ENCODE measurements at regions not wholly inside any gene's neighbourhood (a gene's known extent, or its start where the extent isn't known, plus 50 kb on each side); places are given as distances from the start of the nearest gene placed in this dataset.
A peak's percentile ranks its signal among the peaks of the same experiment; 100 is the strongest.

DNA sequence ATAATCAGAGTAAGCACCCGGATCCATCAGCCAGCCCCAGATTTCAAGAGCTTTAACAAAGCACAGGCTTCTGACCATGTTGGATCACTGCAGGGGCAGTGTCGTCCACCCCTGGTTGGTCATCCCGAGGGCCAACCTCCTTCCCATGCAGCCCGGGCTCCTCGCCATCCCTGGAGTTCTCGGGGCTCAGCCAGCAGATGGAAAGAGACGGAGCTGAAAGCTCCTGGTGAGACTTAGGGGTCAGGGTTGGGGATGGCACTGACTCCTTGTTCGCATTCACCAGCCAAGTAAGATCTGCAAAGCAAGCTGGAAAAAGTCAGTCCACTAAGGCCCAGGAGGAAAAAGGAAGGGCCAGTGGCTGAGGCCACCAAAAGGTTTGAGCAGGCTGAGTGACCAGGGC, 888.9 kb downstream of the BRD1 start:
- in situ Hi-C loops (cut with MboI; ENCODE audit: low pct_unique_long_range_greater_than_20kb in 2 of 9, low sequenced_read_pairs in 9 of 9, unreplicated experiment in 9 of 9) = loop anchor here in 1 of 9 experiments (25.0 kb wide), 1 partner anchor 349 kb away; no protein-coding TSS in a partner anchor
- ATAC-seq (replicated peaks in 6 of 8) = no peak
- Histone ChIP-seq H3K27ac (no peak overlapping the region), H3K4me3 (no peak overlapping the region), H3K4me1 (replicated peaks in 1 of 2) (no peaks in the 10 kb centered on the region)
- 0 to 92% (median 36%) methylated on average over 1 to 7 of the region's 8 CpGs; no CpG with 5 or more reads in 4 of the 10 experiments for WGBS, 10 experiments

GRCh38 chr22:48937032-48937639, 890.5 kb downstream of the BRD1 start:
- peak in 1 of 8 experiments; percentile 41 for ATAC-seq (replicated peaks in 6 of 8)
- Histone ChIP-seq H3K4me1 (replicated peaks in 1 of 2) (no peaks in the 10 kb centered on the region), H3K4me3 (no peak overlapping the region), H3K27ac (no peak overlapping the region)
- in situ Hi-C loops (cut with MboI; ENCODE audit: low pct_unique_long_range_greater_than_20kb in 2 of 9, low sequenced_read_pairs in 9 of 9, unreplicated experiment in 9 of 9) = loop anchor here in 1 of 9 experiments (25.0 kb wide), 1 partner anchor 350 kb away; no protein-coding TSS in a partner anchor
- WGBS, 10 experiments = 0 to 79% (median 38%) methylated on average over 1 to 10 of the region's 12 CpGs

DNA sequence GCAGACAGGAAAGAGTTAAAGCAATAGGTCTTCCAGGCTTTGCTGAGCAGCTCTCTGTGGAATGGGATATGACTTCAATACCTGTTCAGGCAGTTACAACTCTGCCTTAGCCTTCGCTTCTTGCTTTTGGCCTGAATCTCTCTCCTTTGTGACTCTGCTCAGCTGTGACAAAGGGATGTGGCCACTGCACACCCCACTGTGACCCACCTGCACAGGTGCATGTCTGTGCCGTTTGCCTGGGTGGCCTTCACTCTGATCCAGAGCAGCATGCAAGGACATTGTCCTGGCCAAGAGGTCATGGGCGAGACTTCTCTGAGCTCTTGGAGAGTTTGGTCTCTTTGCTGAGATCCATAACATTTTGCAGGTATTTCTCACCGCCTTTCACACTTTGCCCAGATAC, 891.3 kb downstream of the BRD1 start:
- H3K27ac ChIP-seq = no peak overlapping the region
- no peaks in the 10 kb centered on the region for H3K4me1 ChIP-seq (replicated peaks in 1 of 2)
- no peak for ATAC-seq (replicated peaks in 6 of 8)
- WGBS, 10 experiments = 0 to 91% (median 38%) methylated on average over 1 to 4 of the region's 4 CpGs
- no peak overlapping the region for H3K4me3 ChIP-seq
- in situ Hi-C loops (cut with MboI; ENCODE audit: low pct_unique_long_range_greater_than_20kb in 2 of 9, low sequenced_read_pairs in 9 of 9, unreplicated experiment in 9 of 9) = loop anchor here in 1 of 9 experiments (25.0 kb wide), 1 partner anchor 351 kb away; no protein-coding TSS in a partner anchor

DNA sequence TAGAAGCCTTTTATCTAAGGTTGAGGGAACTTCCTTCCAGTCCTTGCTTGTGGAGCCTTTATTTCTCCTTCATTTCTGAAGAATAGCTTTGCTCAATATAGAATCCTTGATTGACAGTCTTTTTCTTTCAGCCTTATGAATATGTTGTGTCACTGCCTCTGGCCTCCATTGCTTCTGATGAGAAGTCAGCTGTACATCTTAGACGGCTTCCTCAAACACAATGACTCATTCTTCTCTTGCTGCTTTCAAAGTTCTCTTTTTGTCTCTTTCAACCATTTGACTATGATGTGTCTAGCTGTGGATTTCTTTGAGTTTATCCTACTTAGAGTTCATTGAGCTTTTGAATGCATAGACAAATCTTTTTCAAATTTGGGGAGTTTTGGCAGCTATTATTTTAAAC, 893.2 kb downstream of the BRD1 start:
- WGBS, 10 experiments = 0 to 100% (median 33%) methylated on average over 1 of the region's 1 CpG; no CpG with 5 or more reads in 1 of the 10 experiments
- in situ Hi-C loops (cut with MboI; ENCODE audit: low pct_unique_long_range_greater_than_20kb in 2 of 9, low sequenced_read_pairs in 9 of 9, unreplicated experiment in 9 of 9) = loop anchor here in 1 of 9 experiments (25.0 kb wide), 1 partner anchor 353 kb away; no protein-coding TSS in a partner anchor
- H3K27ac ChIP-seq = no peak overlapping the region
- no peak overlapping the region for H3K4me3 ChIP-seq
- no peak for ATAC-seq (replicated peaks in 6 of 8)
- H3K4me1 ChIP-seq (replicated peaks in 1 of 2) = no peaks in the 10 kb centered on the region

DNA sequence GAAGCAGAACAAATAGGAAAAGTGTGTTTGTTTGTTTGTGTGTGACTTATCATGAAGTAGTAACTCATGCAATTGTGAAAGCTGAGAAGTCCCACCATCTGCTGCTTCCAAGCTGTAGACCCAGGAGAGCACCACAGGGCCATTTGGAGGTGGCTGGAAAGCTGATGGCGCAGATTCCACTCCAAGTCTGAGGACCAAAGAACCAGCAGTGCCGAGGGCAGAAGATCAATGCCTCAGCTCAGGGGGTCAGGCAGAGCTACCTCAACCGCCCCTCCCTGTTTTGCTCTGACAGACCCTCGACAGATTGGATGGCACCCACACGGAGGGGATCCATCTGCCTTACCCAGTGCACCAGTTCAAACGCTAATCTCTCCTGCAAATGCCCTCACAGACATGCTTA, 896.2 kb downstream of the BRD1 start:
- WGBS, 10 experiments = 10 to 100% (median 50%) methylated on average over 1 to 6 of the region's 6 CpGs; no CpG with 5 or more reads in 3 of the 10 experiments
- in situ Hi-C loops (cut with MboI; ENCODE audit: low pct_unique_long_range_greater_than_20kb in 2 of 9, low sequenced_read_pairs in 9 of 9, unreplicated experiment in 9 of 9) = loop anchor here in 1 of 9 experiments (25.0 kb wide), 1 partner anchor 356 kb away; no protein-coding TSS in a partner anchor
- ATAC-seq (replicated peaks in 6 of 8) = no peak
- no peak overlapping the region for H3K27ac ChIP-seq
- no peak overlapping the region for H3K4me3 ChIP-seq
- no peaks in the 10 kb centered on the region for H3K4me1 ChIP-seq (replicated peaks in 1 of 2)

DNA sequence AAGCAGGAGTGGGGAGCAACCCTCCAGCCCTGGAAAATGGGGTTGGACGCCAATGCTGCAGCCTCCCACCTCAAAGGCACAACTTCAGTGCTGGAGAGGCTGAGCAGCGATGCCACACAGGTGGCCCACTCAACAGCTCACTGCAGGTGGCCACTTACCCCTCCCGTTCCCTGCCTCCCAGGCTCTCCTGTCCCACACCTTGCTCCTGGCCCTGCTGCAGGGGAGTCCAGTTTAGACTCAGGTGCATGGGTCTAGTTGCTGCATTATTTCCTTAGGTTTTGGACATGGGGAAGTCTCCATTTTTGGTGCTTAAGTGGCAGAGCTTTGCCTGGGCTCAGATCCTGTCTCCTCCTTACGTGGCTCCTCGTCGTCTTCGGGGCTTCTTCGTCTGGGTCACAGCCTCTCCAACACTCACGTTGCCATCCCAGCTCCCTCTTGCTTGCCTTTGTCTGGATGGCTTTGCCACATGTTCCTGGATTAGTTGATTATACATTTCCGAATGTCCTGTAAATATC, 898.3 kb downstream of the BRD1 start:
- no peak for ATAC-seq (replicated peaks in 6 of 8)
- in situ Hi-C loops (cut with MboI; ENCODE audit: low pct_unique_long_range_greater_than_20kb in 2 of 9, low sequenced_read_pairs in 9 of 9, unreplicated experiment in 9 of 9) = loop anchor here in 1 of 9 experiments (25.0 kb wide), 1 partner anchor 358 kb away; no protein-coding TSS in a partner anchor
- Histone ChIP-seq H3K27ac (no peak overlapping the region), H3K4me3 (no peak overlapping the region), H3K4me1 (replicated peaks in 1 of 2) (no peaks in the 10 kb centered on the region)
- 0 to 58% (median 31%) methylated on average over 1 to 6 of the region's 10 CpGs; no CpG with 5 or more reads in 5 of the 10 experiments for WGBS, 10 experiments

GRCh38 chr22:48927591-48927990, 900.1 kb downstream of the BRD1 start:
- no peak overlapping the region for H3K4me3 ChIP-seq
- no peak for ATAC-seq (replicated peaks in 6 of 8)
- no peak overlapping the region for H3K27ac ChIP-seq
- H3K4me1 ChIP-seq (replicated peaks in 1 of 2) = no peaks in the 10 kb centered on the region
- in situ Hi-C loops (cut with MboI; ENCODE audit: low pct_unique_long_range_greater_than_20kb in 2 of 9, low sequenced_read_pairs in 9 of 9, unreplicated experiment in 9 of 9) = loop anchor here in 1 of 9 experiments (25.0 kb wide), 1 partner anchor 360 kb away; no protein-coding TSS in a partner anchor
- 0 to 91% (median 48%) methylated on average over 1 to 13 of the region's 13 CpGs for whole genome bisulfite sequencing, 10 experiments

GRCh38 chr22:48926643-48927042, 901.0 kb downstream of the BRD1 start:
- peak in 1 of 8 experiments; percentile 77 for ATAC-seq (replicated peaks in 6 of 8)
- no peaks in the 10 kb centered on the region for H3K4me1 ChIP-seq (replicated peaks in 1 of 2)
- H3K27ac ChIP-seq = no peak overlapping the region
- in situ Hi-C loops (cut with MboI; ENCODE audit: low pct_unique_long_range_greater_than_20kb in 2 of 9, low sequenced_read_pairs in 9 of 9, unreplicated experiment in 9 of 9) = loop anchor here in 1 of 9 experiments (25.0 kb wide), 1 partner anchor 361 kb away; no protein-coding TSS in a partner anchor
- no peak overlapping the region for H3K4me3 ChIP-seq
- 10 to 100% (median 37%) methylated on average over 2 to 10 of the region's 11 CpGs; no CpG with 5 or more reads in 5 of the 10 experiments for WGBS, 10 experiments

- WGBS, 10 experiments = 0 to 100% (median 31%) methylated on average over 1 to 3 of the region's 3 CpGs; no CpG with 5 or more reads in 6 of the 10 experiments
- ATAC-seq (replicated peaks in 6 of 8) = no peak
- Histone ChIP-seq H3K4me1 (replicated peaks in 1 of 2) (no peaks in the 10 kb centered on the region), H3K4me3 (no peak overlapping the region), H3K27ac (no peak overlapping the region)
- in situ Hi-C loops (cut with MboI; ENCODE audit: low pct_unique_long_range_greater_than_20kb in 2 of 9, low sequenced_read_pairs in 9 of 9, unreplicated experiment in 9 of 9) = loop anchor here in 1 of 9 experiments (25.0 kb wide), 1 partner anchor 361 kb away; no protein-coding TSS in a partner anchor
Measured at GRCh38 chr22:48926136-48926535, 901.5 kb downstream of the BRD1 start.

DNA sequence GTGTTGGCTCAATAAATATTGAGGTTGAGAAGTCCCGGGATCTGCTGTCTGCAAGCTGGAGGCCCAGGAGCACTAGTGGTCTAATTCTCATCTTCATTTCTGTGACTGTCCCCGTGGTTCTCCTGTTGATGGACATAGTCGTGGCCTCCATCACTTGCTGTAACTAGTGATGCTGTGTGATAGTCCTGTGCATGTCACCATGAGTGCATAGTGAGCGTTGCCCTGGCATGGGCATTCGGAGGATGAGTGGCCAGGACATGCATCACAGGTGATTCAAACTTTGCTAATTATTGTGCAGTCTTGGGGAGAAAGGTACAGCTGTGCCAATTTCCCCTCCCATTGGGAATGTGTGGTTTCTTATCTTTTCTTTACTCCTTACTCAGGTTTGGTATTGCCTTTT, 902.2 kb downstream of the BRD1 start:
- no peak overlapping the region for H3K4me3 ChIP-seq
- 8 to 100% (median 70%) methylated on average over 1 to 3 of the region's 5 CpGs; no CpG with 5 or more reads in 3 of the 10 experiments for WGBS, 10 experiments
- H3K4me1 ChIP-seq (replicated peaks in 1 of 2) = no peaks in the 10 kb centered on the region
- in situ Hi-C loops (cut with MboI; ENCODE audit: low pct_unique_long_range_greater_than_20kb in 2 of 9, low sequenced_read_pairs in 9 of 9, unreplicated experiment in 9 of 9) = loop anchor here in 1 of 9 experiments (25.0 kb wide), 1 partner anchor 362 kb away; no protein-coding TSS in a partner anchor
- no peak for ATAC-seq (replicated peaks in 6 of 8)
- no peak overlapping the region for H3K27ac ChIP-seq

DNA sequence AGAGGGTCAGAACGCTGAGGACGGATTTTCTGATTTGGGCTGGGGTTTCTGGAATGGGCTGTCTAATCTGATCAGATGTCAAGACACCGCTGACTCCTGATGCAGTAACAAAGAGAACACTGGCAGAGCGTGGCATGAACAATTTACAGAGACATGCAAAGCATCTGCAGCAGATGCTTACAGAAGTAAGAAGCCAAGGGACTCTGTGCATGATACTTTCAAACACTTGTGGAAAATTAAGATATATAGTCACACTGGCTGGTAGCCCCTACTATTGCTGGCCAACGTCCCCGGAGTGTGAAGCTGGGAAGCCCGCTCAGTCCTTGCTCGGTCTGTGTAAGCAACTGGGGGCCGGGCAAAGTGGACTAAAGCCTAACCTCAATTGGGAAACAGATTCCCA, 903.7 kb downstream of the BRD1 start:
- WGBS, 10 experiments = 0 to 90% (median 24%) methylated on average over 2 to 9 of the region's 9 CpGs; no CpG with 5 or more reads in 4 of the 10 experiments
- no peak overlapping the region for H3K27ac ChIP-seq
- no peak for ATAC-seq (replicated peaks in 6 of 8)
- no peak overlapping the region for H3K4me3 ChIP-seq
- in situ Hi-C loops (cut with MboI; ENCODE audit: low pct_unique_long_range_greater_than_20kb in 2 of 9, low sequenced_read_pairs in 9 of 9, unreplicated experiment in 9 of 9) = no loop called here
- H3K4me1 ChIP-seq (replicated peaks in 1 of 2) = no peaks in the 10 kb centered on the region

- 20 to 100% (median 57%) methylated on average over 1 to 7 of the region's 14 CpGs; no CpG with 5 or more reads in 1 of the 10 experiments for WGBS, 10 experiments
- in situ Hi-C loops (cut with MboI; ENCODE audit: low pct_unique_long_range_greater_than_20kb in 2 of 9, low sequenced_read_pairs in 9 of 9, unreplicated experiment in 9 of 9) = no loop called here
Measured at GRCh38 chr22:48923165-48923865, 904.4 kb downstream of the BRD1 start.

DNA sequence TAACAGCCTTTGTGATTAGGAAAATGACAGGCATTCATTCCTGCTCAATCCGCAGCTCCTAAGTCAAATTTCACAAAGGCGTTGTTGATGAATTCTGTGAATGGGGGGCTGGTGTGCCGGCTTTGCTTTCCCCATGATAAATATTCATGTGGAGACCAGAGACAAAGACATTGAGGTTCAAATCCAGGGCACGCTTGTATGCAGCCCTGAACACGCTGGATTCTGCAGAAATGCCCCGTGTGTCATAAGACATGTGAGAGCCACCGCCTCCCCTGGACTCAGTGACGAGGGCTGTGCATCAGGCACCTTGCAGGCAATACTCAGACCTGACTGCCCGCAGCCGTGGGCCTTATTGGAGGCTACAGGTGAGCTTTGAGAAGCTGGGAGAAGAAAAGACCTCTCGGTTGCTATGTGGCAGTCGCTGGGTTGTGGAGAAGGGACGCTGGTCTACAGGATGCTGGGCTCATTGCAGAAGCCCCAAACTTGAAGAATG, 906.2 kb downstream of the BRD1 start:
- no peaks in the 10 kb centered on the region for H3K4me1 ChIP-seq (replicated peaks in 1 of 2)

More at GRCh38 chr22:48923165-48923865, 904.4 kb downstream of the BRD1 start:
- H3K27ac ChIP-seq = no peak overlapping the region
- H3K4me1 ChIP-seq (replicated peaks in 1 of 2) = no peaks in the 10 kb centered on the region
- H3K4me3 ChIP-seq = no peak overlapping the region
- no peak for ATAC-seq (replicated peaks in 6 of 8)

More for the DNA sequence above, 906.2 kb downstream of the BRD1 start:
- peak in 1 of 8 experiments; percentile 58 for ATAC-seq (replicated peaks in 6 of 8)
- no peak overlapping the region for H3K4me3 ChIP-seq
- no peak overlapping the region for H3K27ac ChIP-seq
- in situ Hi-C loops (cut with MboI; ENCODE audit: low pct_unique_long_range_greater_than_20kb in 2 of 9, low sequenced_read_pairs in 9 of 9, unreplicated experiment in 9 of 9) = no loop called here
- 4 to 52% (median 43%) methylated on average over 1 to 8 of the region's 13 CpGs; no CpG with 5 or more reads in 4 of the 10 experiments for WGBS, 10 experiments
